ENCODE measurements at regions not wholly inside any gene's neighbourhood (a gene's known extent, or its start where the extent isn't known, plus 50 kb on each side); places are given as distances from the start of the nearest gene placed in this dataset.

DNA sequence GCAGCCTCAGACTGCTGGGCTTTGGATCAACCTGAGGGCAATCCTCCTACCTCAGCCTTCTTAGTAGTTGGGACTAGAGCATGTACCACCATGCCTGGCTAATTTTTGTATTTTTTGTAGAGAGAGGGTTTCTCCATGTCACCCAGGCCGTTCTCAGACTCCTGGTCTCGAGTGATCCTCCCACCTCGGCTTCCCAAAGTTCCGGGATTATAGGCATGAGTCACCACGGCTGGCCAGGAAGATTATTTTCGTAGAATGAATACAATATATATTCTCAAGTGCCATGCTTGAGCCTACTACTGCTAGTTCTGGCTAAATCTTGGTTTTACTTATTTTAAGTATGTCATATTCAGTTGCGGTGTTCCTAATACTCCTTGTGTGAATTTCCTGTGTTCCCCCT is 88.2 kb upstream of the CLINT1 start:
- TF ChIP-seq POLR2A (IDR thresholded peaks at IDR 0.05) = no peak
- TF ChIP-seq, protein P1, sequence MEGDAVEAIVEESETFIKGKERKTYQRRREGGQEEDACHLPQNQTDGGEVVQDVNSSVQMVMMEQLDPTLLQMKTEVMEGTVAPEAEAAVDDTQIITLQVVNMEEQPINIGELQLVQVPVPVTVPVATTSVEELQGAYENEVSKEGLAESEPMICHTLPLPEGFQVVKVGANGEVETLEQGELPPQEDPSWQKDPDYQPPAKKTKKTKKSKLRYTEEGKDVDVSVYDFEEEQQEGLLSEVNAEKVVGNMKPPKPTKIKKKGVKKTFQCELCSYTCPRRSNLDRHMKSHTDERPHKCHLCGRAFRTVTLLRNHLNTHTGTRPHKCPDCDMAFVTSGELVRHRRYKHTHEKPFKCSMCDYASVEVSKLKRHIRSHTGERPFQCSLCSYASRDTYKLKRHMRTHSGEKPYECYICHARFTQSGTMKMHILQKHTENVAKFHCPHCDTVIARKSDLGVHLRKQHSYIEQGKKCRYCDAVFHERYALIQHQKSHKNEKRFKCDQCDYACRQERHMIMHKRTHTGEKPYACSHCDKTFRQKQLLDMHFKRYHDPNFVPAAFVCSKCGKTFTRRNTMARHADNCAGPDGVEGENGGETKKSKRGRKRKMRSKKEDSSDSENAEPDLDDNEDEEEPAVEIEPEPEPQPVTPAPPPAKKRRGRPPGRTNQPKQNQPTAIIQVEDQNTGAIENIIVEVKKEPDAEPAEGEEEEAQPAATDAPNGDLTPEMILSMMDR (IDR thresholded peaks at IDR 0.05) = no peak

All from thyroid gland (tissue), 4 donors.